Panc1 (cell line): ENCODE measurements at regions not wholly inside any gene's neighbourhood (a gene's known extent, or its start where the extent isn't known, plus 50 kb on each side); places are given as distances from the start of the nearest gene placed in this dataset.

Experiments
- ATAC-seq: fragments of 200-7000 bp; cut with Tn5 transposase; 2 replicates; pipeline ENCODE4 v1.9.1; 2020; ENCODE audit warnings: mild to moderate bottlenecking, moderate library complexity
- BruUV-seq: library from RNA; stranded (reverse); fragments of 400-500 nt; replicated peaks from 2 replicates; lab custom pipeline; 2021; lab: Mats Ljungman, UMichigan
- CTCF ChIA-PET: fragments of 300-600 bp; sonication (Branson Sonifier 250); formaldehyde crosslinking; loops from one replicate; lab custom pipeline; 2022; ENCODE audit warnings: antibody characterized with exemption; lab: Charles Lee
- POLR2A ChIA-PET: fragments of 300-600 bp; sonication (Branson Sonifier 250); formaldehyde crosslinking; loops from one replicate; lab custom pipeline; 2022; ENCODE audit warnings: antibody characterized with exemption; lab: Charles Lee
- DNase-seq: peaks from one replicate; pipeline ENCODE4 v3.0.0-alpha.2; 2010; ENCODE audit warnings: low read depth, low spot score
- H3K27ac ChIP-seq: 2 replicates; pipeline ENCODE4 v1.5.1; 2011; ENCODE audit warnings: mild to moderate bottlenecking, low read length, inconsistent platforms
- H3K27me3 ChIP-seq: fragments of 200-500 bp; sonication (Bioruptor generic); 2 replicates; pipeline ENCODE4 v1.6.0; 2014; ENCODE audit warnings: low read length, inconsistent platforms; ENCODE audit not compliant: control insufficient read depth, insufficient read depth
- H3K36me3 ChIP-seq: fragments of 200-500 bp; sonication (Bioruptor generic); 2 replicates; pipeline ENCODE4 v1.5.1; 2014; ENCODE audit warnings: inconsistent platforms, mild to moderate bottlenecking, low read length, moderate library complexity; ENCODE audit not compliant: control insufficient read depth, insufficient read depth
- H3K4me1 ChIP-seq: 2 replicates; pipeline ENCODE4 v1.5.1; 2011; ENCODE audit warnings: inconsistent platforms, mild to moderate bottlenecking, low read length, moderate library complexity; ENCODE audit not compliant: control insufficient read depth, insufficient read depth
- H3K4me3 ChIP-seq, 2 experiments: 2 replicates each; pipeline ENCODE4 v1.5.1; 2011 to 2012; ENCODE audit warnings: low read depth in 2 of 2, low read length in 2 of 2, mild to moderate bottlenecking in 2 of 2, inconsistent platforms in 1 of 2, moderate library complexity in 1 of 2
- H3K9me3 ChIP-seq: fragments of 200-500 bp; sonication (Bioruptor generic); 2 replicates; pipeline ENCODE4 v1.5.1; 2014; ENCODE audit warnings: low read depth, mild to moderate bottlenecking, inconsistent platforms, low read length, moderate library complexity; ENCODE audit not compliant: control insufficient read depth, insufficient read depth
- POLR2AphosphoS5 ChIP-seq: IDR thresholded peaks from 2 replicates; pipeline ENCODE4 v1.6.1; 2012; ENCODE audit warnings: mild to moderate bottlenecking, low read depth, low read length, moderate library complexity
- REST ChIP-seq, 2 experiments: IDR thresholded peaks; 2 replicates each; pipeline ENCODE4 v1.6.1; 2011 to 2012; ENCODE audit warnings: low read depth in 2 of 2, control low read depth in 1 of 2, low read length in 1 of 2, mild to moderate bottlenecking in 1 of 2, moderate library complexity in 1 of 2; ENCODE audit not compliant: insufficient read depth in 1 of 2
- SIN3A ChIP-seq: IDR thresholded peaks from 2 replicates; pipeline ENCODE4 v1.6.1; 2012; ENCODE audit warnings: low read depth, mild to moderate bottlenecking, low read length, moderate library complexity, borderline replicate concordance; ENCODE audit not compliant: insufficient read depth
- TCF7L2 ChIP-seq: IDR thresholded peaks from 2 replicates; pipeline ENCODE4 v1.6.1; 2011; ENCODE audit warnings: mild to moderate bottlenecking, low read depth, low read length, inconsistent platforms
- in situ Hi-C: cut with HindIII; loops from 2 replicates; pipeline ENCODE4 v1.10.0; 2016; ENCODE audit warnings: low sequenced_read_pairs, low pct_unique_long_range_greater_than_20kb
- intact Hi-C: fragments of 100-400 bp; cut with micrococcal nuclease; formaldehyde crosslinking; loops from one replicate; pipeline ENCODE4 v1.10.0; 2022; ENCODE audit not compliant: unreplicated experiment
- TF ChIP-seq, protein P1 (sequence below): fragments of 450-650 bp; IDR thresholded peaks from 2 replicates; pipeline ENCODE4 v1.5.1; 2017; ENCODE audit warnings: mild to moderate bottlenecking

DNA sequence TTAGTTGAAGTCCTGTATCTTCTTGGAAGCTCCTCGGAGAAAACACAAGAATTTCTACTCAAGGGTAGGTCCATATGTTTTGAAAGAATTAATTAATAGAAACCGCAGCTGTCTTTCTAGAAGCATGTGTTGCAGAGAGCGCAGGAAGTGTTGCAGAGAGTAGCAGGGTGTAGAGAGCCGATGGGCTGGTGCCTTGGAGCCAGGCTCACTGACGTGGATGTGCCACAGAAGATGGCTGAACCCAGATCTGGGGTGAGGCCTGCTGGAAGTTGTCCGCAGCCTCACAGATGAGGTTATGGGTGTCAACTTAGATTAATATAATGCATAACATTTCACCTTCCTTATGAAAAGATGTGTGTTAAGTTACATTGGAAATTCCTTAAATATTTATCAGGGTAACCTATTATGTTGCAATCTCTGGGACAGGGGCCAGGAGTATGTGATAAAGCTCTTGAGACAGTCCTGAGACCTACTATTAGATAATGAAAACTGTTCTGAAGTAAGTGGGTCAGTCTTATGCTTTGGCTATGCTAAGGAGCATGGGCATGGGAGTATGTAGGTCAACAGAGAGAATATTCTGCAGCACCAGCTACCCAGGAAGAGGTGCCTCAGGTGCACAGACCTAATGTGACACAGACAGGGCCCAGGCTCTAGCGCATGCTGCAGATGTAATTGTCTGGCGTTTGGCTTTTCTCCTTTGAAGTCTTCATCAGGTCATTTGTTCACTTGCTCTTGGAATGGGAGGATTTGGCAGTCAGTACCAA is 973.3 kb downstream of the BCL11B start:
- Histone ChIP-seq H3K36me3 (no peaks in the 10 kb centered on the region; the same call in 1 of the 2 replicates), H3K9me3 (no peaks in the 10 kb centered on the region), H3K27ac (no peak overlapping the region), H3K27me3 (no peaks in the 10 kb centered on the region), H3K4me1 (no peaks in the 10 kb centered on the region), H3K4me3 (no peak overlapping the region)
- no TSS peak for BruUV-seq
- in situ Hi-C loops, result no loop called here
- no peak for DNase-seq
- ChIA-PET CTCF (no interaction called here), POLR2A (no interaction called here)
- TF ChIP-seq, protein P1, sequence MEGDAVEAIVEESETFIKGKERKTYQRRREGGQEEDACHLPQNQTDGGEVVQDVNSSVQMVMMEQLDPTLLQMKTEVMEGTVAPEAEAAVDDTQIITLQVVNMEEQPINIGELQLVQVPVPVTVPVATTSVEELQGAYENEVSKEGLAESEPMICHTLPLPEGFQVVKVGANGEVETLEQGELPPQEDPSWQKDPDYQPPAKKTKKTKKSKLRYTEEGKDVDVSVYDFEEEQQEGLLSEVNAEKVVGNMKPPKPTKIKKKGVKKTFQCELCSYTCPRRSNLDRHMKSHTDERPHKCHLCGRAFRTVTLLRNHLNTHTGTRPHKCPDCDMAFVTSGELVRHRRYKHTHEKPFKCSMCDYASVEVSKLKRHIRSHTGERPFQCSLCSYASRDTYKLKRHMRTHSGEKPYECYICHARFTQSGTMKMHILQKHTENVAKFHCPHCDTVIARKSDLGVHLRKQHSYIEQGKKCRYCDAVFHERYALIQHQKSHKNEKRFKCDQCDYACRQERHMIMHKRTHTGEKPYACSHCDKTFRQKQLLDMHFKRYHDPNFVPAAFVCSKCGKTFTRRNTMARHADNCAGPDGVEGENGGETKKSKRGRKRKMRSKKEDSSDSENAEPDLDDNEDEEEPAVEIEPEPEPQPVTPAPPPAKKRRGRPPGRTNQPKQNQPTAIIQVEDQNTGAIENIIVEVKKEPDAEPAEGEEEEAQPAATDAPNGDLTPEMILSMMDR, result no peak
- TF ChIP-seq SIN3A (no peak), REST (IDR thresholded peaks at IDR 0.05; ENCODE audit: insufficient read depth in 1 of 2, low read depth in 2 of 2, low read length in 1 of 2) (no peak), POLR2AphosphoS5 (no peak), TCF7L2 (no peak)
- ATAC-seq, result no peak
- intact Hi-C loops, result no loop called here

DNA sequence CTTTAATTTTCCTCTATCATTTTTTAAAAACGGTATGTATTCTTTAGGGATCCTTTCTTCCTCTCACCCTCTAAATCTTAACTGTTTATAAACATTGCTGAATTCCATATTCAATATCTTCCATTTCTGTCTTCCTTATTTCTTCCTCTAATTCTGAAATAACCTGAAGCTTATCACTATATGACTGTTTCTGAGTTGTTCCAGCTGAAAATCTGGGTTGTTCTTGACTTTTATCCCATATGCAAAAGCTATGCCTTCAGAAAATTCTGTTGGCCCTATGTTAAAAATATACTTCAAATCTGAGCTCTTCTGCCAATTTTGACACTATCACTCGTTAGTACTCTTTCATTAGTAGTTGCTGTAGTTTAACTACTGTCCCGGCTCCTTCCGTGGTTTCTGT is 970.3 kb downstream of the BCL11B start:
- Histone ChIP-seq H3K36me3 (no peaks in the 10 kb centered on the region; the same call in 1 of the 2 replicates), H3K4me3 (no peak overlapping the region), H3K27me3 (no peaks in the 10 kb centered on the region), H3K27ac (no peak overlapping the region), H3K4me1 (no peaks in the 10 kb centered on the region), H3K9me3 (no peaks in the 10 kb centered on the region)
- in situ Hi-C loops (no loop called here), intact Hi-C loops (no loop called here)
- DNase-seq (no peak), ATAC-seq (no peak)
- BruUV-seq, result no TSS peak
- ChIA-PET CTCF (no interaction called here), POLR2A (no interaction called here)
- TF ChIP-seq TCF7L2, result no peak
- TF ChIP-seq, protein P1, result no peak
- TF ChIP-seq SIN3A, result no peak
- TF ChIP-seq POLR2AphosphoS5, result no peak
- no peak for TF ChIP-seq REST (IDR thresholded peaks at IDR 0.05; ENCODE audit: insufficient read depth in 1 of 2, low read depth in 2 of 2, low read length in 1 of 2)
